Liver (tissue), 3 donors: ENCODE measurements at regions not wholly inside any gene's neighbourhood (a gene's known extent, or its start where the extent isn't known, plus 50 kb on each side); places are given as distances from the start of the nearest gene placed in this dataset.

Experiments used
- MAX ChIP-seq: IDR thresholded peaks from 2 replicates; pipeline ENCODE4 v1.6.1; 2016; ENCODE audit warnings: antibody characterized with exemption
- SP1 ChIP-seq: IDR thresholded peaks from 2 replicates; pipeline ENCODE4 v1.6.1; 2018; ENCODE audit warnings: antibody characterized with exemption, mild to moderate bottlenecking
- TF ChIP-seq, protein P1 (sequence below): fragments of 150-350 bp; IDR thresholded peaks from 2 replicates; pipeline ENCODE4 v1.5.1; 2017; ENCODE audit warnings: improper control_type of control experiment, low read depth, low read length; ENCODE audit not compliant: missing input control
- donor health status: healthy.
- donor health status: healthy.

- no peak for TF ChIP-seq MAX
- TF ChIP-seq SP1 = no peak
- TF ChIP-seq, protein P1, sequence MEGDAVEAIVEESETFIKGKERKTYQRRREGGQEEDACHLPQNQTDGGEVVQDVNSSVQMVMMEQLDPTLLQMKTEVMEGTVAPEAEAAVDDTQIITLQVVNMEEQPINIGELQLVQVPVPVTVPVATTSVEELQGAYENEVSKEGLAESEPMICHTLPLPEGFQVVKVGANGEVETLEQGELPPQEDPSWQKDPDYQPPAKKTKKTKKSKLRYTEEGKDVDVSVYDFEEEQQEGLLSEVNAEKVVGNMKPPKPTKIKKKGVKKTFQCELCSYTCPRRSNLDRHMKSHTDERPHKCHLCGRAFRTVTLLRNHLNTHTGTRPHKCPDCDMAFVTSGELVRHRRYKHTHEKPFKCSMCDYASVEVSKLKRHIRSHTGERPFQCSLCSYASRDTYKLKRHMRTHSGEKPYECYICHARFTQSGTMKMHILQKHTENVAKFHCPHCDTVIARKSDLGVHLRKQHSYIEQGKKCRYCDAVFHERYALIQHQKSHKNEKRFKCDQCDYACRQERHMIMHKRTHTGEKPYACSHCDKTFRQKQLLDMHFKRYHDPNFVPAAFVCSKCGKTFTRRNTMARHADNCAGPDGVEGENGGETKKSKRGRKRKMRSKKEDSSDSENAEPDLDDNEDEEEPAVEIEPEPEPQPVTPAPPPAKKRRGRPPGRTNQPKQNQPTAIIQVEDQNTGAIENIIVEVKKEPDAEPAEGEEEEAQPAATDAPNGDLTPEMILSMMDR = no peak
Measured at GRCh38 chrX:1112321-1112720, 100.1 kb downstream of the CRLF2 start.
